ENCODE measurements at regions not wholly inside any gene's neighbourhood (a gene's known extent, or its start where the extent isn't known, plus 50 kb on each side); places are given as distances from the start of the nearest gene placed in this dataset.

- 72 to 91% methylated on average over 16 to 21 of the region's 21 CpGs for WGBS, 2 donors
- H3K9me3 ChIP-seq = no peaks in the 10 kb centered on the region
- no peak for DNase-seq
These were observed 89.8 kb downstream of the RTL6 start for GRCh38 chr22:44407987-44408828.

DNA sequence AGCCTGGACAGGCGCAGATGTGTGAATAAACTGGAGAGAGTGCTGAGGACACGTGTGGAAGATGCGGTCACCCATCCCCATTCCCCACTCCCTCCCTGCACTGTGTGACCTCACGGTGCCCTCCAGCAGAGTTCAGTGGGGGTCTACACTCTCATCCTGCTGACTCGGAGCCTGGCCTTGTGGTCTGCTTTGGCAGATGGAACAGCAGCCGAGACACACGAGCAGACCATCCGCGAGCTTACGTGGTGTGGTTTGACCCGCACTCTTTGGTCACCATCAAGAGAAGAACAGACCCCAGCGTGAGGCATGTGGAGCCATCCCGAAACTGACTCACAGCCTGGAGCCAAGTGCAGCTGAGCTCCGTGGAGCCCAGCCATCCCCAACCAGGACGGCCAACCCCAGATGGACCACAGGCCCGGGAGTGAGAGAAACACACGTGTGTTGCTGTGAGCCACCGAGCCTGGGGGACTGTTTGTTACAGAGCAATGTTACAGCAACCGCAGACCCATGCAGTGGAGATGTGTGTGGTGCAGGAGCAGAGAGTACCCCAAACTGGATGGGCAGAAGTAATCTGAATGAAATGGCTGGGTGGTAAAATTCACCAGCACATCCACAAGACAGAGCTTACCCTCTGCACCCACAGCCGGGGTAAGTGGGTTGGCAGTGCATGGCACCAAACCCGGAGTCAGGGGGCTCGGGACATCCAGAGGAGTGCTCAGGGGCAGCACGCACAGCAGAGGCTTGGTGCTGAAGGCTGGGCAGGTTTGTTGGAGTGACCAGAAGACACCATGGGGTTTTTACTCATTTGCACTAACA, 90.7 kb downstream of the RTL6 start:
- TF ChIP-seq, protein P1, sequence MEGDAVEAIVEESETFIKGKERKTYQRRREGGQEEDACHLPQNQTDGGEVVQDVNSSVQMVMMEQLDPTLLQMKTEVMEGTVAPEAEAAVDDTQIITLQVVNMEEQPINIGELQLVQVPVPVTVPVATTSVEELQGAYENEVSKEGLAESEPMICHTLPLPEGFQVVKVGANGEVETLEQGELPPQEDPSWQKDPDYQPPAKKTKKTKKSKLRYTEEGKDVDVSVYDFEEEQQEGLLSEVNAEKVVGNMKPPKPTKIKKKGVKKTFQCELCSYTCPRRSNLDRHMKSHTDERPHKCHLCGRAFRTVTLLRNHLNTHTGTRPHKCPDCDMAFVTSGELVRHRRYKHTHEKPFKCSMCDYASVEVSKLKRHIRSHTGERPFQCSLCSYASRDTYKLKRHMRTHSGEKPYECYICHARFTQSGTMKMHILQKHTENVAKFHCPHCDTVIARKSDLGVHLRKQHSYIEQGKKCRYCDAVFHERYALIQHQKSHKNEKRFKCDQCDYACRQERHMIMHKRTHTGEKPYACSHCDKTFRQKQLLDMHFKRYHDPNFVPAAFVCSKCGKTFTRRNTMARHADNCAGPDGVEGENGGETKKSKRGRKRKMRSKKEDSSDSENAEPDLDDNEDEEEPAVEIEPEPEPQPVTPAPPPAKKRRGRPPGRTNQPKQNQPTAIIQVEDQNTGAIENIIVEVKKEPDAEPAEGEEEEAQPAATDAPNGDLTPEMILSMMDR (IDR thresholded peaks at IDR 0.05) = no peak
- TF ChIP-seq POLR2A (IDR thresholded peaks at IDR 0.05) = no peak
- Histone ChIP-seq H3K9me3 (no peaks in the 10 kb centered on the region), H3K27me3 (no peaks in the 10 kb centered on the region), H3K27ac (no peak overlapping the region), H3K4me1 (no peaks in the 10 kb centered on the region), H3K4me3 (replicated peaks in 1 of 3) (no peak overlapping the region), H3K36me3 (no peaks in the 10 kb centered on the region)
- intact Hi-C loops (cut with DNase I) = no loop called here
- DNase-seq = no peak
- 89 to 92% methylated on average over 16 to 22 of the region's 23 CpGs for WGBS, 2 donors

More at GRCh38 chr22:44407987-44408828, 89.8 kb downstream of the RTL6 start:
- H3K36me3 ChIP-seq = no peaks in the 10 kb centered on the region
- intact Hi-C loops (cut with DNase I) = no loop called here
- TF ChIP-seq POLR2A (IDR thresholded peaks at IDR 0.05) = no peak
- TF ChIP-seq, protein P1 (IDR thresholded peaks at IDR 0.05) = no peak
- H3K27ac ChIP-seq = no peak overlapping the region
- H3K27me3 ChIP-seq = no peaks in the 10 kb centered on the region
- H3K4me3 ChIP-seq (replicated peaks in 1 of 3) = no peak overlapping the region
- H3K4me1 ChIP-seq = no peaks in the 10 kb centered on the region

DNA sequence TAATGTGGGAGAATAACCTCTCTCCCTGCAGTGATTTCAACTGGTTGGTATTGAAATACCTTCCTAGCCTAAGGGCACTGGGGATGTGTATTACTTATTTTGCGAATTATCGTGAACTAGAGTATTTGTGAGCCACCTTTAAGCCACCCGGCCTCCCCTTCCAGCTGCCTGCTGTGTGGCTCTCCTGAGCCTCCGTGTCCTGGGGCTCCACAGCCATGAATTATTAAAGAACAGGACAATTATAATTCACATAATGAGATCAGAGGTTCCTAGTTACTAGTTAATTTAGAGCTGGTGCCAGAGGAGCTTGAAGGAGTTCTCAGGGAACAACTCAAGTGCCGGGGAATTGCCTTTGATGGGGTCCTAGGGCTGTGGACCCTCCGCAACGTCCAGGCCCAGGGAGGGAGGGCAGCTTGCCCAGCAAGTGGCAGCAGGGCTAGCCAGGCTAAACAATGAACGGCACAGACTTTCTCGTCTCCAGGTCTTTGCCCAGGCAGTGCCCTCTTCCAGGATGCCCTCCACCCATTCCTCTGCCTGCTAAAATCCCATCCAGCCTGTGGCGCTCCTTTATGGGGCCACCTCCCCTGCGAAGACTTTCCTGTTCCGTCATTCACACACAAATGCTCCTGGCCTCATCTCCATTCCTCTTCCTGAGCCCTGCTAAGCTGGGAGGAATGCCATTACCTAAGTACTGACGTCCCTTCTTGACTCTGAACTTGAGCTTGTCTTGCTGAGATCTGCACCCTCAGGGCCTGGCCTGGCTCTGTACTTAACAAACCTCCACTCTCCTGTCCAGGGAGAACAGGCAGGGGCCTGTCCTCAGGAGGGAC, 91.5 kb downstream of the RTL6 start:
- TF ChIP-seq, protein P1 (IDR thresholded peaks at IDR 0.05) = no peak
- no peak for TF ChIP-seq POLR2A (IDR thresholded peaks at IDR 0.05)
- no peak for DNase-seq
- no peaks in the 10 kb centered on the region for H3K4me1 ChIP-seq
- no peaks in the 10 kb centered on the region for H3K27me3 ChIP-seq
- 79 to 94% methylated on average over 9 to 12 of the region's 13 CpGs for WGBS, 2 donors
- H3K9me3 ChIP-seq = no peaks in the 10 kb centered on the region
- intact Hi-C loops (cut with DNase I) = no loop called here
- no peak overlapping the region for H3K27ac ChIP-seq
- H3K4me3 ChIP-seq (replicated peaks in 1 of 3) = no peak overlapping the region
- no peaks in the 10 kb centered on the region for H3K36me3 ChIP-seq

DNA sequence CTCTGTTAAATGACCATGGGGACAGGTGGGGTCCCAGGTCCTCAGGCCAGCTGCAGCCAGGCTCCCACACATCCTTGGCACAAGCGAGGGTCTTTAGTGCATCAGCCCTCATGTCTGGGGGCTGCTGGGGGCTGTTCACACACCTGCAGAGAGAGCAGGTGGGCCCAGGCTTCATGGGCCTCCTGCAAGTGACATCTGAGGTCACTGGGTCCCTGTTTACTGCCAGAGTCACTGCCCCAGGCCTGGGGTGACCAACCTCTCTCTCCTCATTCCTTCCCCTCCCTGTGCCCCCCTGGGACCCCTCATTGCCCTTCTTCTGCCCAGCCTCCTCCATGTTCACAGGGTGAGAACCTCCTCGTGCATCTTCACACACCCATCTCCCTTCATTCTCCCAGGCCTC, 92.4 kb downstream of the RTL6 start:
- no peak for DNase-seq

More for the DNA sequence above, 92.4 kb downstream of the RTL6 start:
- intact Hi-C loops (cut with DNase I) = no loop called here
- no peak for TF ChIP-seq POLR2A (IDR thresholded peaks at IDR 0.05)
- TF ChIP-seq, protein P1 (IDR thresholded peaks at IDR 0.05) = no peak
- Histone ChIP-seq H3K4me3 (replicated peaks in 1 of 3) (no peak overlapping the region), H3K27ac (no peak overlapping the region), H3K4me1 (no peaks in the 10 kb centered on the region), H3K9me3 (no peaks in the 10 kb centered on the region), H3K27me3 (no peaks in the 10 kb centered on the region), H3K36me3 (no peaks in the 10 kb centered on the region)
- WGBS, 2 donors = 88 to 95% methylated on average over 2 of the region's 2 CpGs
